GM10266 (cell line): ENCODE measurements at regions not wholly inside any gene's neighbourhood (a gene's known extent, or its start where the extent isn't known, plus 50 kb on each side); places are given as distances from the start of the nearest gene placed in this dataset.

Source experiments
- DNase-seq: peaks from one replicate; pipeline ENCODE4 v3.0.0; 2012; ENCODE audit errors: extremely low spot score
- CTCF ChIP-seq: IDR thresholded peaks from 2 replicates; pipeline ENCODE4 v1.5.1; 2012; ENCODE audit warnings: mild to moderate bottlenecking, low read depth; ENCODE audit not compliant: control insufficient read depth, insufficient read depth; ENCODE audit errors: missing control alignments

- DNase-seq, result no peak
- no peak for TF ChIP-seq CTCF
Observed at GRCh38 chr9:107593224-107593870, 103.8 kb upstream of the KLF4 start.

- no peak for TF ChIP-seq CTCF
- DNase-seq, result no peak
Observed at GRCh38 chr9:107592424-107592823, 102.9 kb upstream of the KLF4 start.

GRCh38 chr9:107591781-107592180 is 102.2 kb upstream of the KLF4 start:
- no peak for TF ChIP-seq CTCF
- no peak for DNase-seq

GRCh38 chr9:107588393-107588792 is 98.8 kb upstream of the KLF4 start:
- TF ChIP-seq CTCF, result no peak
- DNase-seq, result no peak

GRCh38 chr9:107587191-107587963 is 97.8 kb upstream of the KLF4 start:
- no peak for DNase-seq
- no peak for TF ChIP-seq CTCF

GRCh38 chr9:107586493-107586892 is 96.9 kb upstream of the KLF4 start:
- no peak for DNase-seq
- TF ChIP-seq CTCF, result no peak

GRCh38 chr9:107585465-107585864 is 95.9 kb upstream of the KLF4 start:
- no peak for TF ChIP-seq CTCF
- DNase-seq, result no peak
